GM23338 (cell line): ENCODE measurements at regions not wholly inside any gene's neighbourhood (a gene's known extent, or its start where the extent isn't known, plus 50 kb on each side); places are given as distances from the start of the nearest gene placed in this dataset.

Experiments used
- CREB1 ChIP-seq: fragments of 250-450 bp; sonication (Bioruptor Pico); IDR thresholded peaks from 2 replicates; pipeline ENCODE4 v1.5.0; 2020; ENCODE audit warnings: low read depth, mild to moderate bottlenecking, moderate library complexity
- EZH2 ChIP-seq: fragments of 200-600 bp; sonication (generic); IDR thresholded peaks from one replicate; pipeline ENCODE4 v1.8.0; 2017; ENCODE audit warnings: antibody characterized with exemption, mild to moderate bottlenecking, low read depth; ENCODE audit not compliant: unreplicated experiment
- NANOG ChIP-seq: IDR thresholded peaks from 2 replicates; pipeline ENCODE4 v1.6.1; 2016; ENCODE audit warnings: antibody characterized with exemption, borderline replicate concordance
- POLR2AphosphoS5 ChIP-seq: IDR thresholded peaks from 2 replicates; pipeline ENCODE4 v1.6.1; 2016; ENCODE audit warnings: antibody characterized with exemption, low read depth
- STAT1 ChIP-seq: IDR thresholded peaks from one replicate; pipeline ENCODE4 v1.6.1; 2016; ENCODE audit warnings: antibody characterized with exemption; ENCODE audit not compliant: unreplicated experiment
- ZNF331 ChIP-seq: fragments of 250-450 bp; sonication (Bioruptor Pico); IDR thresholded peaks from 2 replicates; pipeline ENCODE4 v1.5.0; 2020; ENCODE audit warnings: low read depth, mild to moderate bottlenecking, moderate library complexity
- TF ChIP-seq, protein P1 (sequence below), 2 experiments: fragments of 200-600 bp in 1 of 2; sonication (generic) in 1 of 2; conservative IDR thresholded peaks; 2 replicates each; pipeline versions ENCODE4 v1.5.1 to v1.6.1; 2016 to 2017; ENCODE audit warnings: antibody characterized with exemption in 2 of 2, low read depth in 2 of 2, mild to moderate bottlenecking in 2 of 2, moderate library complexity in 1 of 2
- TF ChIP-seq, protein P2 (sequence below): IDR thresholded peaks from one replicate; pipeline ENCODE4 v1.6.1; 2018; ENCODE audit warnings: antibody characterized with exemption; ENCODE audit not compliant: unreplicated experiment
- TF ChIP-seq, protein P3 (sequence below): IDR thresholded peaks from 2 replicates; pipeline ENCODE4 v1.6.1; 2016; ENCODE audit warnings: antibody characterized with exemption

DNA sequence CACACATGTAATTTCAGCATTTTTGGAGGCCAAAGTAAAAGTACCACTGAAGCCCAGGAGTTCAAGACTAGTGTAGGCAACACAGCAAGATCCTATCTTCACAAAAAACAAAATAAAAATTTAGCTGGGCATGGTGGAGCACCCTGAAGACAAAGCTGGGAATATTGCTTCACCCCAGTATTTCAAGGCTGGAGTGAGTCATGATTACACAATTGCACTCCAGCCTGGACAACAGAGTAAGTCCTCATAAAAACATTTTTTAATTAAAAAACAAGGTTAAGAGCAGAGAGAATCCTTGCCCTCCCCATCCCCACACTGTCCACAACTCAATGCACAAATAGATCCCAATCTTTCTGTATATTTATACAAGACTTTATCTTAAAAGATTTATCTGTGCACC is 321.9 kb upstream of the HSFY2 start:
- TF ChIP-seq, protein P1, sequence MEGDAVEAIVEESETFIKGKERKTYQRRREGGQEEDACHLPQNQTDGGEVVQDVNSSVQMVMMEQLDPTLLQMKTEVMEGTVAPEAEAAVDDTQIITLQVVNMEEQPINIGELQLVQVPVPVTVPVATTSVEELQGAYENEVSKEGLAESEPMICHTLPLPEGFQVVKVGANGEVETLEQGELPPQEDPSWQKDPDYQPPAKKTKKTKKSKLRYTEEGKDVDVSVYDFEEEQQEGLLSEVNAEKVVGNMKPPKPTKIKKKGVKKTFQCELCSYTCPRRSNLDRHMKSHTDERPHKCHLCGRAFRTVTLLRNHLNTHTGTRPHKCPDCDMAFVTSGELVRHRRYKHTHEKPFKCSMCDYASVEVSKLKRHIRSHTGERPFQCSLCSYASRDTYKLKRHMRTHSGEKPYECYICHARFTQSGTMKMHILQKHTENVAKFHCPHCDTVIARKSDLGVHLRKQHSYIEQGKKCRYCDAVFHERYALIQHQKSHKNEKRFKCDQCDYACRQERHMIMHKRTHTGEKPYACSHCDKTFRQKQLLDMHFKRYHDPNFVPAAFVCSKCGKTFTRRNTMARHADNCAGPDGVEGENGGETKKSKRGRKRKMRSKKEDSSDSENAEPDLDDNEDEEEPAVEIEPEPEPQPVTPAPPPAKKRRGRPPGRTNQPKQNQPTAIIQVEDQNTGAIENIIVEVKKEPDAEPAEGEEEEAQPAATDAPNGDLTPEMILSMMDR (conservative IDR thresholded peaks at IDR 0.05; ENCODE audit: low read depth in 2 of 2) = no peak
- TF ChIP-seq EZH2 (no peak), POLR2AphosphoS5 (no peak), NANOG (no peak), ZNF331 (CRISPR knock-in tag) (no peak), STAT1 (no peak), CREB1 (CRISPR knock-in tag) (no peak)
- TF ChIP-seq, protein P2, sequence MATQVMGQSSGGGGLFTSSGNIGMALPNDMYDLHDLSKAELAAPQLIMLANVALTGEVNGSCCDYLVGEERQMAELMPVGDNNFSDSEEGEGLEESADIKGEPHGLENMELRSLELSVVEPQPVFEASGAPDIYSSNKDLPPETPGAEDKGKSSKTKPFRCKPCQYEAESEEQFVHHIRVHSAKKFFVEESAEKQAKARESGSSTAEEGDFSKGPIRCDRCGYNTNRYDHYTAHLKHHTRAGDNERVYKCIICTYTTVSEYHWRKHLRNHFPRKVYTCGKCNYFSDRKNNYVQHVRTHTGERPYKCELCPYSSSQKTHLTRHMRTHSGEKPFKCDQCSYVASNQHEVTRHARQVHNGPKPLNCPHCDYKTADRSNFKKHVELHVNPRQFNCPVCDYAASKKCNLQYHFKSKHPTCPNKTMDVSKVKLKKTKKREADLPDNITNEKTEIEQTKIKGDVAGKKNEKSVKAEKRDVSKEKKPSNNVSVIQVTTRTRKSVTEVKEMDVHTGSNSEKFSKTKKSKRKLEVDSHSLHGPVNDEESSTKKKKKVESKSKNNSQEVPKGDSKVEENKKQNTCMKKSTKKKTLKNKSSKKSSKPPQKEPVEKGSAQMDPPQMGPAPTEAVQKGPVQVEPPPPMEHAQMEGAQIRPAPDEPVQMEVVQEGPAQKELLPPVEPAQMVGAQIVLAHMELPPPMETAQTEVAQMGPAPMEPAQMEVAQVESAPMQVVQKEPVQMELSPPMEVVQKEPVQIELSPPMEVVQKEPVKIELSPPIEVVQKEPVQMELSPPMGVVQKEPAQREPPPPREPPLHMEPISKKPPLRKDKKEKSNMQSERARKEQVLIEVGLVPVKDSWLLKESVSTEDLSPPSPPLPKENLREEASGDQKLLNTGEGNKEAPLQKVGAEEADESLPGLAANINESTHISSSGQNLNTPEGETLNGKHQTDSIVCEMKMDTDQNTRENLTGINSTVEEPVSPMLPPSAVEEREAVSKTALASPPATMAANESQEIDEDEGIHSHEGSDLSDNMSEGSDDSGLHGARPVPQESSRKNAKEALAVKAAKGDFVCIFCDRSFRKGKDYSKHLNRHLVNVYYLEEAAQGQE = no peak
- TF ChIP-seq, protein P3, sequence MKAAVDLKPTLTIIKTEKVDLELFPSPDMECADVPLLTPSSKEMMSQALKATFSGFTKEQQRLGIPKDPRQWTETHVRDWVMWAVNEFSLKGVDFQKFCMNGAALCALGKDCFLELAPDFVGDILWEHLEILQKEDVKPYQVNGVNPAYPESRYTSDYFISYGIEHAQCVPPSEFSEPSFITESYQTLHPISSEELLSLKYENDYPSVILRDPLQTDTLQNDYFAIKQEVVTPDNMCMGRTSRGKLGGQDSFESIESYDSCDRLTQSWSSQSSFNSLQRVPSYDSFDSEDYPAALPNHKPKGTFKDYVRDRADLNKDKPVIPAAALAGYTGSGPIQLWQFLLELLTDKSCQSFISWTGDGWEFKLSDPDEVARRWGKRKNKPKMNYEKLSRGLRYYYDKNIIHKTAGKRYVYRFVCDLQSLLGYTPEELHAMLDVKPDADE = no peak
